HG03558 (cell line): ENCODE measurements at regions not wholly inside any gene's neighbourhood (a gene's known extent, or its start where the extent isn't known, plus 50 kb on each side); places are given as distances from the start of the nearest gene placed in this dataset.

ENCODE experiments used
- ATAC-seq: cut with Tn5 transposase; IDR thresholded peaks from one replicate; pipeline ENCODE4 v1.9.1; 2021; ENCODE audit warnings: moderate number of reproducible peaks; ENCODE audit not compliant: unreplicated experiment; ENCODE audit errors: extremely low read depth

GRCh38 chr1:217228689-217229088 is 402.2 kb downstream of the GPATCH2 start:
- no peak for ATAC-seq

DNA sequence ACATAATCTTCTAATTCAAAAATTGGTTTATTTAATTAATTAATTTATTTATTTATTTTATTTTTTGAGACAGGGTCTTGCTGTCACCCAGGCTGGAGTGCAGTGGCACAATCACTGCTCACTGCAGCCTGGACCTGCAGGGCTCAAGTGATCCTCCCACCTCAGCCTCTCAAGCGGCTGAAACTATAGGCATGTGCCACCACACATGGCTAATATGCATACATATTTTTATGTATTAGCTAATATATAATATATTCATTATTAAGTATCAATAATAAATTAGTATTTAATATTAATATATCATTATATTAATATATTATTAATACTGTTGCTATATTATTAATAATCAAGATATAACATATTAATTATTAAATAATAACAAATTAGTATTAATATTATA is 406.7 kb downstream of the GPATCH2 start:
- ATAC-seq = no peak

- no peak for ATAC-seq
Measured at GRCh38 chr1:217214551-217214950, 416.3 kb downstream of the GPATCH2 start.

DNA sequence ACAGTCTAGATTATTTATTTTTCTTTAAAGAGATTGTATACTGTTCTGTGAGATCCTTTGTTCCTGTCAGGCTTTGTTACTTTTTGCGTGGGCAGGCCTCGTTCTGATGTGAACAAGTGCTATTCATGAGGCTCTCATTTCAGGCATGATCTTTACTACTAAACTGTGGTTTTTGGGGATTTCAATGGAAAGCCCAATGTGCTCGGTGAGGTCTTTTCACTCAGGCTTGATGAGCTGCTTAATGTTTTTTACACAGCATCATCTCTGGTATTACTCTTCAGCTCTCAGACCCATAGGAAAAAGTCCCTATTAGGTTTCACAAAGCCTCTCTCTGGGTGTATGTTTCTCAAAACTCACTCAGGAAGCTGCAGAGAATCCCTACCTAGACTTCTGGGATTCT is 419.4 kb downstream of the GPATCH2 start:
- ATAC-seq = no peak

DNA sequence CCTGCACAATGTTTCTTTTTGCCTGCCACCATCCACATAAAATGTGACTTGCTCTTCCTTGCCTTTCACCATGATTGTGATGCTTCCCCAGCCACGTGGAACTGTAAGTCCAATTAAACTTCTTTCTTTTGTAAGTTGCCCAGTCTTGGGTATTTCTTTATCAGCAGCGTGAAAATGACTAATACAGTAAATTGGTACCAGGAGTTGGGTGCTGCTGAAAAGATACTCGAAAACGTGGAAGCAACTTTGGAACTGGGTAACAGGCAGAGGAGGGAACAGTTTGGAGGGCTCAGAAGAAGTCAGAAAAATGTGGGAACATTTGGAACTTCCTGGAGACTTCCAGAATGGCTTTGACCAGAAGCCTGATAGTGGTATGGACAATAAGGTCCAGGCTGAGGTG is 425.3 kb downstream of the GPATCH2 start:
- ATAC-seq = no peak

- ATAC-seq = no peak
Measured at GRCh38 chr1:217196616-217197015, 434.3 kb downstream of the GPATCH2 start.

DNA sequence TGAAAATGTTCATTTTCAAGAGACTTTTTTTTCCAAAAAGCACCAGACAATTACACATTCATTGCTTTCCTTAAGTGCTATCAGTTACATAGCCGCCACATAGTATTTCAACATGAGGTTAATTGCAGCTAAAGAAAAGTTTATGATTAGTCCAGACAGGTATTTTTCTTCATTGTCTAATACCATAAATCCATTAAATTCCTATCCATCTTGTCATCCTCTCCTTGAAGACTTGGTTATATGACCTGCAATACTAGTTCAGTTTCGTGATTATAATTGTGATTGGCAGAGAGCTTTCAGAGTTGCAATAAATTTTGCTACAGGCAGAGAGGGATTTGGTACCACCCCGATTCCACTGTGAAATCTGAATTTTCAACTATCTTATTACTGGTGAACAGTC is 437.7 kb downstream of the GPATCH2 start:
- ATAC-seq = no peak

GRCh38 chr1:217191441-217191840 is 439.4 kb downstream of the GPATCH2 start:
- no peak for ATAC-seq

GRCh38 chr1:217190359-217190758 is 440.5 kb downstream of the GPATCH2 start:
- no peak for ATAC-seq

- no peak for ATAC-seq
Measured at GRCh38 chr1:217189362-217189761, 441.5 kb downstream of the GPATCH2 start.

DNA sequence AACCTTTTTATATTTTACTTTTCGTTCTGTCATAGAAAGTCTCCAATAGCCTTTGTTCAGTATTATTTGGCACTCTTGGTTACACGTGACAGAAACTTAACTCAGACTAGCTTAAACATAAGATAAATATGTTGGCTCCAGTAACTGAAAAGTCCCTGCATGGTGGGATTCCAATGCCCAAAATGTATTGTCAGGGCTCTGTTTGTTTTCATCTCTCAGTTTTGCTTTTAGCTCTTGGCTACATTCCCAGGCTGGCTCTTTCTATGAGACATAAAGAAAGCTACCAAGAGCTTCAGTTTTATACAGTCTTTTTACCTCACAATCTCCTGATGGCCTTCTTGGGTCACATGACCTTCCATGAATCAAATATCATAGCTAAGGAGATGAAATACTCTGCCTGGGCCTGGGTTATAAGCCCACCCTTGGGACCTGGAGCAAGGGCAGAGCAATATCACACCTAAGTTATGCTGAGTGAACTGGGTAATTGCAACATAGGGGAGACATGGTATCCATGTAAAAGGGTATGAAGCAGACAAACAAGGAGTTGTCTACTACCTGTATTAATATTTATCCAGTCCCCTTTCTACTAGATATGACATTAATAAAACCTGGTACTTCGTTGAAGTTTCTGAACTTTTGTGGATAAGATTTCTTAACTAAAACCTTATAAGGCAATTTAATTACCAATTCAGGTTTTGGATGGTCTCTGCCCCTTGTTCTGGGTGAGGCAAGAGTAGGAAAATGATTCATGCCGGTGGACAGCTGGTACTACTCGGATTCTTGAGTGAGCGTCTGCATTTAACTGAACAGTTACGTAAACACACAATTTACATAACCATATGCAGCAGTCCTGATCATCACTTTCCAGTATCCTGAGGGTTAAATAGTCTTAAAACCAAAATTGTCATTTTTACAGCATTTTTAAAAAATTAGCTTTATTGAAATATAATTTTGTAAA is 442.3 kb downstream of the GPATCH2 start:
- no peak for ATAC-seq

- ATAC-seq = no peak
Measured at GRCh38 chr1:217186664-217187063, 444.2 kb downstream of the GPATCH2 start.

GRCh38 chr1:217184854-217185253 is 446.0 kb downstream of the GPATCH2 start:
- ATAC-seq = no peak

- no peak for ATAC-seq
Measured at GRCh38 chr1:217182992-217183391, 447.9 kb downstream of the GPATCH2 start.

DNA sequence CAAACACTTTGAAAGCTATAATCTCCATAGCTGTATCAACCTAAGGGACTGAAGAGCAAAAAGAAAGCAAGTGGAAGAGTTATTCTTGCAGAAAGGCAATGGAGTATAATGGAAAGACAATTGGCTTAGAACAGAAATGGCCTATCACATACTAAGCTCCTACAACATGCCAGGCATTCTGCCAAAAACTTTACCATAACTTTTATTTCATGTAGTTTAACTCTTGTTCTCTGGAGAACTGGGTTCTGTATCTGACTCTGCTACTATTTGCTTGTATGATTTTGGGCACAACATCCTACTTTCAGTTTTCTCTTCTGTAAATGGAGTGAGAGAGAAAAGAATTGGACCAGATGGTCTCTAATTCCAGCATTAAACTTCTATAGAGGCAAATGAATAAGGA is 449.1 kb downstream of the GPATCH2 start:
- ATAC-seq = no peak

GRCh38 chr1:217181176-217181746 is 449.6 kb downstream of the GPATCH2 start:
- no peak for ATAC-seq

DNA sequence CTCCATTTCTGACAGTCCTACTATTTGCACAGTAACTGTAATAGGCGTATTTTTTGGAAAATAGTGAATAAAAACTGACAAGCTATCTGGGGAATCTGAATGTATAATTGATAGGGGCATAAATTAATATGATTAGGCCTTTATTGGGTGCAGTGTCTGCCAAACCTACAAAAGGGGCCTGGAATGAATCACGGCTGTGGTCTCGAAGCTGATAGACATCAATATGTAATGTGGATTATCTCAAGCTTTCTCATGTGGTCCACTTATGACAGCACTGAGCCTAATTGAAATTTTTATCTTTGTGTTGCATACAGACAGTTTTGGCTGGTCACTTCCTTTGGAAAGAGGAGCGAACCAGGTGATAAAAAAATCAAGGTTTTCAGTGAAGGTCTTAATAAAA is 450.4 kb downstream of the GPATCH2 start:
- no peak for ATAC-seq

- ATAC-seq = no peak
Measured at GRCh38 chr1:217164403-217164802, 441.2 kb upstream of the ESRRG start.

- no peak for ATAC-seq
Measured at GRCh38 chr1:217153361-217153760, 430.1 kb upstream of the ESRRG start.

DNA sequence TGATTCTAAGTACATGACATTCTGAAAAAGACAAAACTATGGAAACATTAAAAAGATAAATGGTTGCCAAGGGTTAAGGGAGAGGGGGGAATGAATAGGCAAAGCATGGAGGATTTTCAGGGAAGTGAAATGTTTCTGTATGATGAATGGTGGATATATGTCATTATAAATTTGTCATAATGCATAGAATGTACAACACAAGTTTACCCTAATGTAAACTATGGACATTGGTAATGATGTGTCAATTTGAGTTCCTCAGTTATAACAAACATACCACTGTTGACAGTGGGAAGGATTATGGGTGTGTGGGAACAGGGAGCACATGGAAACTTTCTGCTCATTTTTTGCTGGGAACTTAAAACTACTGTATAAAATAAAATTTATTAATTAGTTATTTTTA is 427.1 kb upstream of the ESRRG start:
- ATAC-seq = no peak

DNA sequence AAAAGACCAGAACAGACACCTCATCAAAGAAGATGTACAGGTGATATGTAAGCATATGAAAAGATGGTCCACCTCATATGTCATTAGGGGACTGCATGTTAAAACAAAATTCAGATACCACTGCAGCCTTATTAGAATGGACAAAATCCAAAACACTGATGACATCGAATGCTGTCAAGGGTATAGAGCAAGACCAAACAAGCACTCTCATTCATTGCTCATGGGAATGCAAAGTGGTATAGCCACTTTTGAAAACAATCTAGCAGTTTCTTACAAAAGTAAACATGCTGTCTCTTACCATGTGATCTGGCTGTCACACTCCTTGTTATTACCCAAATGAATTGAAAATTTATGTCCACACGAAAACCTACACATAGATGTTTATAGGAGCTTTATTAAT is 426.6 kb upstream of the ESRRG start:
- no peak for ATAC-seq

GRCh38 chr1:217141711-217142110 is 418.5 kb upstream of the ESRRG start:
- ATAC-seq = no peak
